AG04449 (cell line): ENCODE measurements at regions not wholly inside any gene's neighbourhood (a gene's known extent, or its start where the extent isn't known, plus 50 kb on each side); places are given as distances from the start of the nearest gene placed in this dataset.

Experiments used
- CTCF ChIA-PET: fragments of 350-600 bp; formaldehyde crosslinking; extraction: SDS; loops from one replicate; lab custom pipeline; 2021; ENCODE audit warnings: antibody characterized with exemption; lab: Yijun Ruan, JAX
- POLR2A ChIA-PET: fragments of 400-600, 350-600 bp; formaldehyde crosslinking; extraction: SDS; loops from one replicate; lab custom pipeline; 2020; ENCODE audit warnings: antibody characterized with exemption, inconsistent platforms; lab: Yijun Ruan, JAX
- DNase-seq: peaks from one replicate; pipeline ENCODE4 v3.0.0-alpha.2; 2010; ENCODE audit warnings: low read depth, low spot score
- H3K4me3 ChIP-seq: 2 replicates; pipeline ENCODE4 v1.5.1; 2011; ENCODE audit warnings: low read depth, mild to moderate bottlenecking, control low read depth, low read length
- CTCF ChIP-seq: IDR thresholded peaks from one replicate; pipeline ENCODE4 v1.5.1; 2011; ENCODE audit warnings: mild to moderate bottlenecking, moderate library complexity, low read length, control low read depth, inconsistent platforms; ENCODE audit not compliant: insufficient read depth; ENCODE audit errors: missing control alignments

- CTCF ChIA-PET = interaction anchor here (1.1 to 6.4 kb wide), 7 partner anchors 8 to 779 kb away, joined by 3 to 99 read pairs (median 6); no protein-coding TSS in a partner anchor
- POLR2A ChIA-PET = no interaction called here
Measured at GRCh38 chr20:20835897-20836296, 123.5 kb upstream of the RALGAPA2 start.

GRCh38 chr20:20834008-20834407 lies 121.6 kb upstream of the RALGAPA2 start:
- TF ChIP-seq CTCF = no peak
- ChIA-PET CTCF (interaction anchor here (1.7 to 6.4 kb wide), 3 partner anchors 672 to 781 kb away, joined by 6 to 99 read pairs (median 27); no protein-coding TSS in a partner anchor), POLR2A (no interaction called here)
- no peak overlapping the region for H3K4me3 ChIP-seq
- no peak for DNase-seq

More at GRCh38 chr20:20835897-20836296, 123.5 kb upstream of the RALGAPA2 start:
- no peak for TF ChIP-seq CTCF
- H3K4me3 ChIP-seq = no peak overlapping the region
- DNase-seq = no peak

- no peak for TF ChIP-seq CTCF
- POLR2A ChIA-PET = no interaction called here
- DNase-seq = no peak
- H3K4me3 ChIP-seq = no peak overlapping the region
- CTCF ChIA-PET = interaction anchor here (1.3 kb wide), 1 partner anchor 672 kb away, joined by 6 read pairs; no protein-coding TSS in a partner anchor
Measured at GRCh38 chr20:20832715-20833114, 120.3 kb upstream of the RALGAPA2 start.

GRCh38 chr20:20831794-20832193 lies 119.3 kb upstream of the RALGAPA2 start:
- ChIA-PET CTCF (no interaction called here), POLR2A (no interaction called here)
- no peak for TF ChIP-seq CTCF
- no peak for DNase-seq
- H3K4me3 ChIP-seq = no peak overlapping the region

- no peak overlapping the region for H3K4me3 ChIP-seq
- no peak for DNase-seq
- CTCF ChIA-PET = no interaction called here
- POLR2A ChIA-PET = no interaction called here
- no peak for TF ChIP-seq CTCF
Measured at GRCh38 chr20:20829681-20830080, 117.2 kb upstream of the RALGAPA2 start.

- ChIA-PET POLR2A (no interaction called here), CTCF (no interaction called here)
- H3K4me3 ChIP-seq = no peak overlapping the region
- TF ChIP-seq CTCF = no peak
- no peak for DNase-seq
Measured at GRCh38 chr20:20827992-20828597, 115.7 kb upstream of the RALGAPA2 start.
